ENCODE measurements at regions not wholly inside any gene's neighbourhood (a gene's known extent, or its start where the extent isn't known, plus 50 kb on each side); places are given as distances from the start of the nearest gene placed in this dataset.

DNA sequence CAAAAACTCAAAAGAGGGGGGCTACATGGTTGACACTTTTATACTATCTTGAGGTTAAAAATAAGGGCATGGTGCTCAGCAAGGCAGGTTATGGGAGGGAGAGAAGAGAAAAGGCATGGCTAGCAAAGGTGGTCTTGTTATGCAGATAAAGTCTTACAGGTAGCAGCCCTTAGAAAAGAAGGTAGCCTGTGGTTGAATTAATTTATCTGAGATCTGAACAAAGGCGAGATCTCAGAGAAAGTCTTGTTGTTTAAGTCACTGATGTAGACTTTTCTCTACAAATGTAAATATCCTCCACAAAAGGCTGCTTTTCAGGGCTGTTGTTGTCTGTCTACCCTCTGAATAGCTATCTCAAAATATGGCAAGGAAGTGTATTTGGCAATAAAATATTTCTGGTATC lies 1250.4 kb downstream of the PCDH18 start:
- DNase-seq (ENCODE audit: low spot score), result no peak

DNA sequence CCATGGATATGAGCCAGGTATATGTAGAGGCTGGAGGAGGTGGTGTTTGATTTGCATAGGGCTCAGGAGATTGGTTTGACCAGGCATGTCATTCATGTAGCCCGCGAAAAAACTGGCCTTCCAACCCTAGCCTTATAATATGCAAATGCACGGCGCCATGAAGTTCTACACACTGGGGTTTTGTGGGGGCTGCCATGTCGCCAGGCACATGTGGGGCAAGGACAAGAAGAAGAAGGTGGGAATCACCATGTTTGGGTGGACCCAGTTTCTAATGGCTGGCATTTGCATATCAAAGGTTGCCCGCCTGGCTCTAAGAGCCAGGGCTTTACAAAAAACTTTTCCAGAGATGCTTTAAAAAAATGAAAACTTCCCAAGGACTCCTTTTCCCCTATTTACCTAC lies 1251.0 kb downstream of the PCDH18 start:
- DNase-seq (ENCODE audit: low spot score), result no peak

DNA sequence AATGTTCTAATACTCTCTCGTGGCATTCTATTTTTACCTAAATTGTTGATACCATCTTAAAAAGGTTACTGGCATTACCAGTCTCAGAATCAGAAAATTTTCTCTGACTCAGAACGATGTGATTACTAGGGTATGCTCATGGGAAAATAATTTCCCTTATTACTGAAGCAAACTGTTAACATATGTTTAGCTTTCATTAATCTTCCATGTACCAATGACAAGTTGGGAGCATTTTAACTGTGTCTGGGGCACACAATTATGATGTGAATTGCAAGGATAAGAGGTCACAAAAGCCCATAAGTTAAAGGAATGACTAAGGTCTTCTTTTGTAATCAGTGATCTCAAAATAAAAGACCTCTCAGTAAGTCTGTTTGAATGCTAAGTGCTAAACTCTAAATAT lies 1254.6 kb downstream of the PCDH18 start:
- DNase-seq (ENCODE audit: low spot score), result no peak

DNA sequence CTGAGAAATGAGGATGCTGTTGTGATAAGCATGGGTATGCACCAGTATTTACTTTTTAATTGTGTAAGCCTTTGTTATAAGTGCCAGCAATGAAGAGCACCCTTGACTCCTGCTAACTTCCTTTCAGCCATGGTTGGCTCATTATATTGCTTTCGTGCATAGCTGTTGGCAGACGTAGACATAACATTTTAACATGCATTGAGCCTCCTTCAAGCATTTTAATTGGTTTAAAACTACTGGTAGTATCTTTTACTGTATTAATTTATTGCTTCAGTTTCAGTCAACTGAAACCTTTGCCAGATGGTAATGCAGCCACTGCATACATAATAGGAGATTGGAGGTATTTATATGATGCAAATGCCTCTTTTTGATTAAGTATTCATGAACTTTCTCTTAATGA lies 1285.4 kb downstream of the PCDH18 start:
- no peak for DNase-seq (ENCODE audit: low spot score)

DNA sequence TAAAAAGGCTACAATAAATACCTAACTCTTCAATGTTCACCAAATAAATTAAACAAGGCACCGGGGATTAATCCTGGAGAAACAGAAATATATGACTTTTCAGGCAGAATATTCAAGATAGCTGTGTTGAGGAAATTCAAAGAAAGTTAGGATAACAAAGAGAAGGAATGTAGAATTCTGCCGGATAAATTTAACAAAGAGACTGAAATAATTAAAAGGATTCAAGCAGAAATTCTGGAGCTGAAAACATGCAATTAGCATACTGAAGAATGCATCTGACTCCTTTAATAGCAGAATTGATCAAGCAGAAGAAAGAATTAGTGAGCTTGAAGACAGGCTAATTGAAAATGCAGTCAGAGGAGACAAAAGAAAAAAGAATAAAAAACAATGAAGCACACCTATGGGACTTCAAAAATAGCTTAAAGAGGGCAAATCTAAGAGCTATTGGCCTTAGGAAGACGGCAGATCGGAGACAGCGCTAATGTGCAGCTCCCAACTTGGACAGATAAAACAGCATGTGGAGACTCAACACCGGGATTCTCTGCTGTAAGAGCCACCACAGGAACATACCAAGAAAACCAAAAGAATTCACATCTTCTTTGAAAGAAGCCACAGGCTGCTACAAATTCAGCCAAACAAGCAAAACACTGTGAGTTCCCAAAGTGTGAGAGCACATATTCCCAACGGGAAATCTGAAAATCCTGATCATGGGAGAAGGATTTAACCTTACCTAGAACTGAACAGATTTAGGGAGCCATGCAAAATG lies 1290.9 kb downstream of the PCDH18 start:
- DNase-seq (ENCODE audit: low spot score), result no peak

DNA sequence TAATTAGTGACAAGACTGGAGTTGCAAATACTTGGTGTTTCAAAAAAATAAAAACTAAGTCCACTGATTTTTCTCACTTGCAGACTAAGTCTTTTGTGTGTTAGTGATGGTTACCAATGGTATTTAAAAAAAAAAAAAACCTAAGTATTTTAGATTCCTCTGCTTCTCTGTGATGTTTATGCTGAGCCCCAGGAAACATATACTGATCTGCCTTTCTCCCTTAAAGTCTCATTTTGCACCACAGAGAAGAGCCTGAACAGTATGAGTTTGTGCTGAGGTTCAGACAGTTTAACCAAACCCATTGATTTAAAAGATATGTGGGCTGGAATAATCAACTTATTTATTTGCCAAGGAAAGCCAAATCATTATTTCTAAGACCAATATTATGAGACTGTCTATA lies 1305.0 kb downstream of the PCDH18 start:
- DNase-seq (ENCODE audit: low spot score), result no peak

DNA sequence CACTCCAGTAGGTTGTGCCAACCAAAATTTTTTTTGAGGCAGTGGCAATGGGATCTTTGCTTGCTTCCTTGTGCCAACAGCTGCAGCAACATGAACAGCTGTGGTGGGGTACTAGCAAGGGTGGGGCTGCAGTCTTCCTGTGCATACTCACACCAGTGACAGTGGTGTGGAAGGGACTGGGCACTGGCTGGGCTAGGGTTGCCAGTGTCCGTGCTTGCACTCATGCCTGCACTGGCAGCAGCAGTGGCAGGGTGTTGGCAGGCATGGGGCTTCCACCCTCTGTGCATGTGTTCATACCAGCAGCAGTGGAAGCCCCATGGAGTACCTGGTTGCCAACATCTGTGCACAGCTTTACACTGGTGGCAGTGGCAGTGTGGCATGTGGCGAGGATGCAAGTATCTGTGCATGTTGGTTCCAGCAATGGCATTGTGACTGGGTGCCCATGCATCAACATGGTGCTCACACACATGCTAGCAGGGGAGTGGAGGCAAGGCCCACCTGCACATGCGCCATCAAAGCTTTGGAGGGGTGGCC lies 1312.6 kb downstream of the PCDH18 start:
- DNase-seq (ENCODE audit: low spot score), result no peak

DNA sequence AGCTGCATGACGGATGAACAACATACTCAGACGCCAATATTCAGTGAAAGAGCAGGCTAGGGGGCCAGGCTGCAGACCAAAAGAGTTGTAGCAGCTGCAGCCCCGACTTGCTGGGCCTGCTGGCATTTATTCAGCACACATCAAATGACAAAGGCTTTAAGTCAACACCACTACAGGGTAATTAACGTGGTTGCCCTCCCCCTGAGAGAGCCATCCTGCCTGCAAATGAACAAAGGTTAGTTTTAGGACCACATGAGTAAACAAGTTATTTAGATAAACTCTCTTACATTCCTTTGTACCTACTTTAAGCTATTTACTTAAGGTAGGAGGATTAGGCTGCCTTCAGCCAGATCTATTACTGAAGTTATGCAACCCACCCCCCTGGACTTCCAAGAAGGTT lies 1329.1 kb downstream of the PCDH18 start:
- no peak for DNase-seq (ENCODE audit: low spot score)

DNA sequence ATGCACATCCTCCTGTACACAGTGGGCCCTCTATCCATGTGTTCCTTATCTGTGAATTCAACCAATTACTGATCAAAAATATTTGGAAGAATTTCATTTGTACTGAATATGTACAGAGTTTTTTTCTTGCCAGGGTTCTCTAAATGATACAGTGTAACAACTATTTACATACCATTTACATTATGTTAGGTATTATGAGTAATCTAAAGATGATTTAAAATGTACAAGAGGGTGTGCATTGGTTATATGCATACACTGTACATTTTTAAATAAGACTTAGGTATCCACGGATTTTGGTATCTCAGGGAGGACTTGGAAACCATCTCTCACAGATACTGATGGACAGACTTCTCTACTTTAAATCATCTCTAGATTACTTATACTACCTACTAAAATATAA lies 1333.9 kb downstream of the PCDH18 start:
- DNase-seq (ENCODE audit: low spot score), result no peak

DNA sequence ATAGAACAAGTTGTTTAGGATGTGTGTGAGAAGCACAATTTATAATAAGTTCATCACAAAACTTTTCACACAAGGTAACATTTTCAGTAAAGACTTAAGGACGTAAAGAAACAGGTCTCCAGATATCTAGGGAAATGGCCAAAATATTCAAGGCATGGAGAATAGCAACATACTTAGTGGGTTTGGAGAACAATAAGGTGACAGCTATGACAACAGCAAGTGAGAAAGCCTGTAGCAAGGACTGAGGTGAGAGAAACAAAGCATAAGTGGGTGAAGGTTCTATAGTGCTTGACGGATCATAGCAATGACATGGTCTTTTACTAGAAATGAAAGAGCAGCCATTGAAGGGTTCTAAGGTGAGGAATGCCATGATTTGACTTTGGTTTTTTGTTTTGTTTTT lies 1337.3 kb downstream of the PCDH18 start:
- no peak for DNase-seq (ENCODE audit: low spot score)

DNA sequence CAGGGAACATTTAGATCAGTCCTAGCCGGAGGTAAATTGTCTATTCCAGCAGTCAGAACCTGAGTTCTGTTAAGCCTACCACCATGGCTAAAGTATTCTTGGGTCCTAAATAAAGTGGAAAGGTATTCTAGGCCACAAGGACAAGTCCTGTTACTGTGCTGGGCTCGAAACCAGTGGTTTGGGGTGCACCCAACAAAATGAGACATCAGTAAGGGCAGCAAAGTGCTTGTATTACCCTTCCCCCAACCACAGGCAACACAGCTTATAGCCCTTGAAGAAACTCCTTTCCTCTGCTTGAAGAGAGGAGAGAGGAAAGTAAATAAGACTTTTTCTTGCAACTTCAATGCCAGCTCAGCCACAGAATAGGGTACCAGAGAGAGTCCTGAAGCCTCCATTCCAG lies 1345.6 kb downstream of the PCDH18 start:
- DNase-seq (ENCODE audit: low spot score), result no peak

DNA sequence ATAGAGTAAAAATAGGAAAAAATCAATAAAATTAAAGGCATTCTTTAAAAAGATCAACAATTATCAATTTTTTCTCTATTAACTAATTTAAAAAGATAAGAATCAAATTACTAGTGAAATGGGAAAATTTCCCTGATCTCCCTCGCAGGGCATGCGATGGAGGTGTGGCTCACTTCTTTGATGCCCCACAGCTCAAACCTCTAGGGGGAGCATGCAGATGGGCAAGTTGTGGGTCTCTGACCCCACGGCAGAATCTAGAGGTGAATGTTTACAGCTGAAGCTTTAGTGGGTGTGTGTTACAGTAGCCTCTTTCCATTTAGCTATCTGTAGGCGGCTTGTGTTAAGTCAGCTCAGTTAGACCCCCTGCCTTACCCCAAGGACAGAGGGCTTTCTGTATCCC lies 1348.8 kb downstream of the PCDH18 start:
- no peak for DNase-seq (ENCODE audit: low spot score)

DNA sequence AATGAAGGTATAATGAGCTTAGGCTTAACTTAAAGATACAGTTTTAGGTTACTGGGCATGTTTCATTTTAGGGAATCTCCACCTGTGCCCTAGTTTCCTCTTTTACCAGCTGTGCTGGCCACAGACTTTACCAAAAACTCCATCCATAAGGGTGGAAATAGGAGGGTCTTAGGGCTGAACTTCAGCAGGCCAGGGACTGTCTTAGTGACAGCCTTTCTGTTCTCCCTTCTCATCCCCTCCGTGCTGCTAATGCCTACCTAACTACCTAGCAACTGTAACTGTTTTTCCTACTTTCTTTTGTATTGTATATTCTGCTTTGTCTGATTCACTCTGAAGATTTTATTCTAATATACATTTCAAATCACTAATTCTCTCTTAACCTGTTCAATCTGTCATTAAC lies 1375.3 kb downstream of the PCDH18 start:
- DNase-seq (ENCODE audit: low spot score), result no peak

DNA sequence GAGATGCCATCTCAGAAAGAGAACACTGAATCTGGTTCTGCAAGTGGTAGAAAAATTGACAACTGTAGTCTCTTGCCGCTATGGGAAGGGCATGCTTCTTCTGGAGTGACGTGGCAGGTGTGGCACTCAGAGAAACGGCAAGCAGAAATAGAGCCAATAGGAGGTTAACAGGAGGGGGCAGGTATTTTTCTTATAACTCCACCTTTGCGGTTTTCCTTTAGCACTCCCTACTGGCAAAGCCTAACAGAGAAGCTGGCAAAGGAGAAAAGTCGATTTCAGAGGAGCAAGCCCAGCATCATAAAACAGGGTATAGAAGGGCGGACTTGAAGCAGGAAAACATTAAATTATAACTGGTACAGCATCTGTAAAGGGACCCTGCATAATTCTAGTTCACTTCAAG lies 1382.2 kb downstream of the PCDH18 start:
- DNase-seq (ENCODE audit: low spot score), result no peak

DNA sequence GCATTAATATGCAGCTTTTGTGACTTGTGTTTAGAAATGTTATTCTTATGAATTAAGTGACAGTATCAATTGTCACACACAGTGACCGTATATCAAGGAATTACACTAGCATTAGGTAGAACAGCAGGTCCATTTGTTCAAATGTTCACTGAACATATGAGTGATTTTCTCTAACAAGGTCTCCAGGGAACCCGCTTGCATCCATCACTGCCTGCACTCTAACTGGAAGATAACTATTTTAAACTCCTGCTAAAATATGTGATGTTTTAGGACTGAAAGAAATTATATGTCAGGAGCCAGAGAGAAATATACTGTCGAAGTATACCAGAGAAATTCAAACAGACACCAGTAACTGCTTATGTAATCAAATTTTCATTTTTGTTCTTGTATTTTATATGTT lies 1395.7 kb downstream of the PCDH18 start:
- DNase-seq (ENCODE audit: low spot score), result no peak

DNA sequence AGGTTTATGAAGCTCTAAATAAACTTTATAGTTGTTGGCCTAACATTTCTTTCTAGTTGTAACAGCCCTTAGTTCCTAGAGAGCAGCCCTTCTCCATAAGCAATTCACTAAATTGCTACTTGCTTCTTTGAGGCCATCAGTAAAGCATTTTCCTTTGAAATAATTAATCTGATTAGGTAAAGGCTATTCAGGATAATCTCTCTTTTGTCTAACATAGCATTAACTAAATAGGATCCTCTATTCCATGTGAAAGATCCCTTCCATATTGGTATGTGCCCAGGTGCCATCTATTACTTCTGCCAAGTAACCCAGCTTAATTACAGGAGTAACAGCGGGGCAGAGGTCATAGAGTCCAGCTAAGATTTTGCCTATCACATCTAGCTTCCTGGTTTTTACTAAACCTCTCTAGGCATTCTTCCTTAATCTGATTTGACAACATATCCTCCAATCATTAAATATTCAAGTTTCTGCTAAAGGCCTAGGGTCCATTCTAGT lies 1408.0 kb downstream of the PCDH18 start:
- DNase-seq (ENCODE audit: low spot score), result no peak

DNA sequence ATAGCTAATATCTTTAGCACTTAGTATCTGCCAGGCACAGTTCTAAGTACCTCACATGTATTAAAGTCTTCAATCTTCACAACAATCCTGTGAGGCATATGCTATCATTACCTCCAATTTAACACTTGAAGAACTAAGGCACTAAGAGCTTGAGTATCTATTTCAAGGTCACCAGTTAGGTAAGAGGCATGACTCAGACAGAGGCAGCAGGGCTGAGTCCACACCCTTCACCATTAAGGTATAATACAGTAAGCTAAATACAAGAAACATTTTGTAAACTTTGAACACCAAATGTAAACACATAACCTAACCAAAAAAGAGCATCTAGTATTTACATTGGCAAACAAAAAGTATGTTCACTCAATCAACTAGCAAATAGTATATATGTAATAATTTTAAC lies 1410.9 kb downstream of the PCDH18 start:
- DNase-seq (ENCODE audit: low spot score), result no peak

DNA sequence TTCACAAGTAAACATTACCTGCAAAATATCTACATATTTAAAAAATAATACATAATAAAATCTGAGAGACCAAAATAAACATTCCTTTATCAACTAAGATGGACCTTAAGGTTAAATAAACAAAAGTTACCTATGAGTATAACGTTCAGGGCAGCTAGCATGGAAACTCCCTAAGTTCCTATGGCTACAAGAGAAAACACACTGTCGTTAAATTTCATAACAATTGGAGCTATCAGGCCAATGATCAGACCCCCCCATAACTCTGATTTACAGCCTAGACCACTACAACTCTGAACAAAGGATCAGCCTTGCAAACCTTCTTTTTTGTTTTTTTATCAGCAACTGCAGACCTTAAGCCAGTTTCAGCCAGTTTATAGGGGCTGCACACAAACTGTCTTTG lies 1418.4 kb downstream of the PCDH18 start:
- DNase-seq (ENCODE audit: low spot score), result no peak

DNA sequence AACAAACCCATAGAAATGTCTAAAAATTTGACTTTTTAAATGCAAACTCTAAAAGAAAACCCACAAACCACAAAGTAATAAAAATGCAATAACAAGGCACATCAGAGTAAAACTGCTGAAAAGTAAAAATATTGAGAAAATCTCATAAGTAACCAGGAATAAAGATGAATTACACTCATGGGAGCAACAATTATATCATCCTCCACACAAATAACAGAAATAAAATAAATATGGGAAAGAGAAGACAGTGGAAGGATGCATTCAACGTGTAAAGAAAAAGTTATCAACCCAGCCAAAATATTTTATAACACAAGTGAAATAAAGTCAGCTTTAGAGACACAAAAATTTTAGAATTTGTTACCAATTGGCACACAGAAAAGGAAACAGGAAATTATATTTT lies 1420.2 kb downstream of the PCDH18 start:
- no peak for DNase-seq (ENCODE audit: low spot score)

DNA sequence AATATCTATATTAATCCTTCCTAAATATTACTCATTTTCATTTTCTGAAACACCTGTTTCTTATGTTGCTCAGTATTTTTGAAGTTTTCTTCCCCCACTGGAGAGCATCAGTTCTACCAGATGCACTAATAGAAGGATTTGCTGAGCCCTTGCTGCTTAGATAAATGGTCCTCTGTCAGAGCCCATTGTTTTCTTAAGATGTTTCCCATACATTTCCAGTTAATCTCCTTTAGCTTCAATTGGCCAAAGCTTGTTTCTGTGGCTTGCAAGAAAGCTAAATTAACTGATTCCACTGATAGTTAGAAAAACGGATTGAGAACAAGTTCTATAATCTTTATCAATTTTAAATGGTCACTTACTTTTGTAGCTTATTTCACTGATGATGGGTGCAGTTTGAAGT lies 1425.5 kb downstream of the PCDH18 start:
- no peak for DNase-seq (ENCODE audit: low spot score)

DNA sequence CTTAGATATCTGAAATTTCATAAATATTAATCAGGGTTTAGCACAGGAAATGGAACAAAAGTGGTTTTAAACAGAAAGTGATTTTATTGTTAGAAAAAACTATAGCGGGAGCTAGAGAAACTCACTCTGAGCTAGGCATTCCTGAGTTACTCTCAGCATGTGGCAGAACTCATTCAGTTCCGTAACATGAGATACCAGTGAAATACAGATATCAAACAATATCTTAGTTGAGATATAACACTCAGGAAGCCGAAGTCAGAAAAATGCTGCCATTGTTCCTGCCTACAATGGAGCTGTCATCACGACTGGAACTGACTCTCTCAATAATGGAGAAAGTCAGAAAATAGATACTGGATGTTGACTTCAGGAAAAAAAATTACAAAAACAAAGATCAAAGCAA lies 1428.7 kb downstream of the PCDH18 start:
- DNase-seq (ENCODE audit: low spot score), result no peak

DNA sequence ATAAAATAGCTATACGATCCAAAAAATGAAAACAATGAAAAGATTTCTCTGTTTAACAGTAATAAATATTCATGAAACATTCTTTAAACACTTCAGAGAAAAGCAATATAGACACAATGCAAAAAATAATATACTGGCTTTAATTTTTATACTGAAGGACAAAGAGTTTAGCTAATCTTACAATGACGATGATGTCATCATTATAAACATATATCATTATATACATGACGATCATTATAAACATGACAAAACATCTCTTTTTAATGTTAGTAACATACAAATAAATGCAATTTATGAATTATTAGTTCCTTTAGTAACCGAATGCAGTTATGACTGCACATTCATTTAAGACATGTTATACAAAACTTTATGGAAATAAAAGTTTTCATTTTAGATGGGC lies 1434.6 kb downstream of the PCDH18 start:
- DNase-seq (ENCODE audit: low spot score), result no peak

DNA sequence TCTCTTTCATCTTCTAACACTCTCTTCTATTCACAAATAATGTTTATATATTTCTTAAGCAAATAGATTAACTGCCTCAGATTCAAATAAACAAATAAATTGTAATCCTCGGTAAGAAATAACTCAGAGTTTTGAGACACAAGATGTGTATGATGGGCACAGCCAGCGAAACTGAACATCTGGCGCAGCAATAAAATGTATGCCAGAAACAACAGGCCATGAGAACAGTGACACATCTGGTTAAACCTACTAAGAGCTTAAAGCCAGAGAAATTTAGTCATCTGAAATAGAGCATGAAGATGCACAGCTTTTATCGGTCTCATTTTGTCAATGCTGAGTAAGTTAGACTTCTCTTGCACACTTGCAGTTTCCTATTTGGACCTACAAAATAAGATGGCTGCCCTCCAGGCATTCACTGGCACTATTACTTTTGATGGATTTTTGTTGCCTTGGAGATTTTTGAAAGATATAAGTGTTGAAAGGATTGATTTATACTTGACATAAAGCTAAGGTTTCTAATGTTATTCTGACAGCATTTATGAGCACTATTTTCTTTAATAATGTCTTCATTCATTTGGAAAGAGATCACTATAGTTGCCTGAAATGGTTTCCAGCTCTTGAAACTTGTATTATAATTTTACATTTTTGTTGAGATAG lies 1444.0 kb downstream of the PCDH18 start:
- no peak for DNase-seq (ENCODE audit: low spot score)

DNA sequence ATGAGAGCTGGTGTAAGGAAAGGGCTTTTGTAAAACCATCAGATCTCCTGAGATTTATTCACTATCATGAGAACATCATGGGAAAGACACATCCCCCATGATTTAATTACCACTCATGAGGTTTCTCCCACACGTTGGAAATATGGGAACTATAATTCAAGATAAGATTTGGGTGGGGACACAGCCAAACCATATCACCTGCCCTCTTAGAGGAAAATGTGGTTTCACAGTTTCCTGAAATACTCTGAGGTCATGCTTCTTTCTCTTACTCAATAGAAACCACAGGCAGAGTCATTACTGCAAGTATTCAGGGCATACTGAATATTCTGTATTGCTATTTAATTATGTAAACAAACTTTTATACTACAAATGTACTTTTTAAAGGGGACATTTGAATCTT lies 1453.3 kb downstream of the PCDH18 start:
- DNase-seq (ENCODE audit: low spot score), result no peak
